DND-41 (cell line): ENCODE measurements at regions not wholly inside any gene's neighbourhood (a gene's known extent, or its start where the extent isn't known, plus 50 kb on each side); places are given as distances from the start of the nearest gene placed in this dataset.

ENCODE experiments used
- CTCF ChIP-seq: IDR thresholded peaks from 2 replicates; pipeline ENCODE4 v1.5.1; 2012; ENCODE audit warnings: borderline replicate concordance, low read length, moderate library complexity, mild to moderate bottlenecking; ENCODE audit not compliant: poor library complexity, severe bottlenecking; ENCODE audit errors: extremely low read depth
- EZH2 ChIP-seq: IDR thresholded peaks from 3 replicates; pipeline ENCODE4 v1.6.1; 2012; ENCODE audit warnings: borderline replicate concordance, low read depth, mild to moderate bottlenecking, moderate library complexity, low read length, inconsistent platforms; ENCODE audit not compliant: severe bottlenecking

- TF ChIP-seq CTCF (no peak), EZH2 (no peak)
Measured at GRCh38 chr3:81393251-81393650, 368.2 kb downstream of the GBE1 start.
